Stimulated activated CD4-positive, alpha-beta T cell treated with anti-CD3 and anti-CD28 coated beads, Interleukin-2, amount 100 ng/mL, for 24 hours (primary cell): ENCODE measurements at regions not wholly inside any gene's neighbourhood (a gene's known extent, or its start where the extent isn't known, plus 50 kb on each side); places are given as distances from the start of the nearest gene placed in this dataset.
"Not testable (repeated sequence)": the region's sequence is repeated elsewhere in the genome, so short reads cannot be mapped to it uniquely, and the experiment has no call there.

Source experiments
- DNase-seq, 2 donors: peaks; one replicate each; pipeline ENCODE4 v3.0.0-alpha.2; 2020

DNA sequence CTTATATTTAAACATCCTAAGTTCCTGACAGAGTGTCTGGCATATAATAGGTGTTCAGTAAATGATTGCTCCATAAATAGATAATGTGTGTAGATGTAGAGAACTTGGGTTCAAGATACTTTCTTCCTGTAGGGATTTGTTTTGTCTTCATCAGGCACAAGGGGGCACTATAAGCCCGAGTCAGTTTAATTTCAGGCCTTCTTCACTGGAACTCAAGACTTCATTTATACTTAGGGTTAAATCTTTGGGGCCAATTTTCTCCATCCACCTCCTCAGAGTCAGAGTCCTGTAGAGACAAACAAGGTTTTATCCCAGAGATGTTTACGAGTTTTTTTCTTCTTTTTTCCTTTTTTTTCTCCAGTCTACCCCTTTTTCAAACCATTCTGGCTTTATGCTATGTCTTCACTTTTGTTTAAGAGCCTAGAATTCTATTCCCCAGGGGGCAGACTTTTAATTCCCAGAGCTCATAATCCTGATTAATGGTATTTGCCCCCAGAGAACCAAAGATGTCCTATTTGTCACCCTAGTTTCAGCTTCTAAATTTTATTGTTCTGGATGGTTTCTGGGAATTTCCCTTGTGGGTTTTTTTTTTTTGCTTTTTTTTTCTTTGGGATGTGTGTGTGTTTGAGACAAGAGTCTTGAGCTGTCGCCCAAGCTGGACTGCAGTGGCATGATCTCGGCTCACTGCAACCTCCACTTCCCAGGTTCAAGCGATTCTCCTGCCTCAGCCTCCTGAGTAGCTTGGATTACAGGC is 88.4 kb downstream of the HFE start:
- DNase-seq: peak in 1 of 2 donors; percentile 52

DNA sequence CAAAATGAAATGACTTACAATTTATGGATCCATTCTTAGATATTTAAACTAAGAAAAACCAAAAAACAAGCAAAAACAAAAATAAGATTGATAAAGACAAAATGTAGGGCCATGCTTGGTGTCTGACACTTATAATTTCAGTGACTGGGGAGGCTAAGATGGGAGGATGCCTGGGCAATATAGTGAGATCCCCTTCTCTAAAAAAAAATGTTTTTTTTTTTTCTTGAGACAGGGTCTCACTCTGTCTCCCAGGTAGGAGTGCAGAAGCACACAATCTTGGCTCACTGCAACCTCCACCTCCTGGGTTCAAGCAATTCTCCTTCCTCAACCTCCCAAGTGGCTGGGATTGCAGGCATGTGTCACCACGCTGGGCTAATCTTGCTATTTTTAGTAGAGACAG is 92.4 kb downstream of the HFE start:
- DNase-seq: no peak

DNA sequence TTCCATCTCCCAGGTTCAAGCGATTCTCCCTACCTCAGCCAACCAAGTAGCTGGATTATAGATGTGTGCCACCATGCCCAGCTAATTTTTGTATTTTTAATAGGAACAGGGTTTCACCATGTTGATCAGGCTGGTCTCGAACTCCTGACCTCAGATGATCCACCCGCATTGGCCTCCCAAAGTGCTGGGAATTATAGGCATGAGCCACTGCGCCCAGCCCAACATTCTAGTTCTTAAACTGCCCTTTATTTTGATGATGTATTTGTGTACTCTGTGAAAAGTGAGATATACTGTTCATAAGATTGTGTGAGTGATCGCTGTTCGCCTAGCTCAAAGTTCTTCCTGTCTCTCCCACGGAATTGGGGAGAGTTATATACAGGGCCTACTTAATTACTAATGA is 93.1 kb downstream of the HFE start:
- no peak for DNase-seq

DNA sequence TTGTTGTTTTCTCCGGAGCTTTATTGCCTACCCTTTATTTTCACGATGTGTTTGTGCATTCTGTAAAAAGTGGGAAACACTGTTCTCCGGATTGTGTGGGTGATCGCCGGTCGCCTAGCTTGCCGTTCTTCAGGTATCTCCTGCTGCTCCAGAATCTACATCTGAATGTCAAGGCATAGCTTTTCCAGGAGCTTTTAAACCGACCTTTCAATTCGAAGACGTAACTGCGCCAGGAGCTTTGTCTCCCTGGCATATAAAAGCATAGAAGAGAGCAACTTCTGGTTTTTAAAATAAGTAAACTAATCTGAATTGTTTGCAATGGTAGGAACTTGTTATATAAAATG is 96.0 kb downstream of the HFE start:
- no peak for DNase-seq

DNA sequence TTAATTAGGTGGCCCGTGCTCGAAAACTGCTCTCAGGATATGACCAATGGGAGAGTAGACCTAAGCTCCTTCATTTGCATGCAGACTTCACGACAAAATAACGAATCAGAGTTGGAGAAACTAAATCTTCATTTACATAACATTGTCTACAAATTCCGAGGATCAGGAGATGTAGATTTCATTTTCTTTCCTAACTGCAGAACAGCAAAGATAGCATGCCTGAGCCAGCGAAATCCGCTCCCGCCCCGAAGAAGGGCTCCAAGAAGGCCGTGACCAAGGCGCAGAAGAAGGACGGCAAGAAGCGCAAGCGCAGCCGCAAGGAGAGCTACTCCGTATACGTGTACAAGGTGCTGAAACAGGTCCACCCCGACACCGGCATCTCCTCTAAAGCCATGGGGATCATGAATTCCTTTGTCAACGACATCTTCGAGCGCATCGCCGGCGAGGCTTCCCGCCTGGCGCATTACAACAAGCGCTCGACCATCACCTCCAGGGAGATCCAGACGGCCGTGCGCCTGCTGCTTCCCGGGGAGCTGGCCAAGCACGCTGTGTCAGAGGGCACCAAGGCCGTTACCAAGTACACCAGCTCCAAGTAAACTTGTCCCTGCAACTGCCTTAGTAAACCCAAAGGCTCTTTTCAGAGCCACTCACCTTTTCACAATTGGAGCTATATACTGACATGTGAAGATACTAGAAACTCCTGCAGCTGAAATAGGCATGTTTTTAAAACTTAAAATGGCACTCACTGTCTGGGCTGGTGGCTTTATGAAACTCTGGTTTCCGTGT is 96.5 kb downstream of the HFE start:
- peak; percentile 64 to 71 for DNase-seq

DNA sequence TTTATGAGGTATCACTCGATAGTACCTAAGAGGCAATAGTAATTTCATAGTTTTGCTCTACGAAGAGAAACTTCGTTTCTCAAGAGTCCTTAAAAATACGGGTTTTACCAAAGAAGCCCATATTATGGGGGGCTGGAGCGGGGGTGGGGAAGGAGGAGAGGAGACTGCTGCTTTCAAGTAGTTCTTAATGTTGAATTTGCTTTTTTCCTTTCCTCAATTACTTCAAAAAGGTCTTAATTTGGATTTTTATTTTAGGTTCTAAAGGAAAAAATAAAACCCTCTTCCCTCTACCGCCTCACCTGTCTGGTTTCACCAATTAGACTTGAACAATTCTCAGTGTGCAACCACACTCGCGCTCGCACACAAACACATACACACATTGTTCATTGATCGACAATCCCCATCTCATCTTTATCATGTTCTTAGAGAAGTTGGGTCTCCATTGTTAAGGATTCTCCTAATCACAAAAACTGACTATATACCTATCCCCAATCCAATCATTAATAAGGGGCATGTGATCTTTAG is 97.2 kb downstream of the HFE start:
- no peak for DNase-seq

DNA sequence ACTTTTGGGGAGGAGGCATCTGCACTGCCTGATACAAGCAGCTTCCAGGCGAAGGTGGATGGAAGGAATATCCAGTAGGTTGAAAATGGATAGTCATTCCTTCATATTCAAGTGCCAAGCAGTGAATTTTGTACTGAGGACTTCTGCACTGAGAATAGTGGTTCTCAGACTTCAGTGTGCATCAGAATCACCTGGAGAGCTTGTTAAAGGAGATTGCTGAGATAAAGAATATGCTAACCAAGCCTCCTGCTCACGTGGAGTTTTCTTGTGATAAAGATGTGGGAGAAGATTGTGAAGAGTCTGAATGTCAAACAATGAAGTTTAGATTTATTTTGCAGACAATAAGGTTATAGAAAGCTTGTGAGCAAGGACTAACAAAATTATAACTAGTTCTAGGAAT is 97.8 kb downstream of the HFE start:
- DNase-seq: no peak

DNA sequence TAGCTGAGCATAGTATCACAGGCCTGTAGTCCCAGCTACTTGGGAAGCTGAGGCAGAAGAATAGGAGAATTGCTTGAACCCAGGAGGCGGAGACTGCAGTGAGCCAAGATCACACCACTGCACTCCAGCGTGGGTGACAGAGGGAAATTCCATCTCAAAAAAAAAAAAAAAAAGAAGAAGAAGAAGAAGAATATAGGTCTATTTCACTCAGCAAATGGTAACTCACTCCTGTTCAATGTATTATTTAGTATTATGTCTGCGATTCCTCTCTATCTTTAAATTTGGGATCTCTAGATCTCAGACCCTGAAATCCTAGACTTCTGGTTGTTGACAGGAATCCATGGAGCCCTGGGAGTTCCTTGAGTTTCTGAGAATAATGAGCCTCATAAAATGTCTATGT is 98.6 kb downstream of the HFE start:
- no peak for DNase-seq

DNA sequence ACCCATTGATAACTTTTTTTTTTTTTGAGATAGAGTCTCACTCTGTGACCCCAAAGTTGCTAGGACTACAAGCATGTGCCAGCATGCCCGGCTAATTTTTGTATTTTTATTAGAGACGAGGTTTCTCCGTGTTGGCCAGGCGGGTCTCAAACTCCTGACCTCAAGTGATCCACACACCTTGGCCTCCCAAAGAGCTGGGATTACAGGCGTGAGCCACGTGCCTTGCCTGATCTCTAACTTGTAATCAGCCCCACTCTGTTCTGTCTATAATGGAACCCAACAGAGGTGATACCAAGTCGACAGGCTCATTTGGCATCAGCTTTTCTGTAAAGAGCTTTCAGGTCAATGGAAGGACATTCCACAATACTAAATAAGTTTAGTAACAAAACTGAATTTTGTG is 99.4 kb downstream of the HFE start:
- DNase-seq: no peak

DNA sequence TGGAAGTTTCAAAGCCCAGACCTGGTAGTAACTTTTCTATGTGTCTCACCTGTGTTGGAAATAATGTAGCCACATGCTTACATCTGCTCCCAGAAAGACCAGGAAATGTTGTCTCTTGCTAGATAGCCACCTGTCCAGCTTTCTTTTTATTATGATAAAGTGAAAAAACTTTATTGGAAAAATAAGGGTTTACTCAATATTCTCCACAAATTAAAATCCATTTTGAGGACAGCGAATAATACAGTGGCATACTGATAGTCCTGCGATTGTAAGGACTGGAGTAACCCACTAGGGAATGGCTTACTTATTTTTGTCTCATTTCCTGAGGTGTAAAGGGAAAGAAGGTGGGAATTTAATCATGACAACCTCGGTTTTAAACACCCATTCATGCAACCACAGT is 100.1 kb downstream of the HFE start:
- DNase-seq: no peak

DNA sequence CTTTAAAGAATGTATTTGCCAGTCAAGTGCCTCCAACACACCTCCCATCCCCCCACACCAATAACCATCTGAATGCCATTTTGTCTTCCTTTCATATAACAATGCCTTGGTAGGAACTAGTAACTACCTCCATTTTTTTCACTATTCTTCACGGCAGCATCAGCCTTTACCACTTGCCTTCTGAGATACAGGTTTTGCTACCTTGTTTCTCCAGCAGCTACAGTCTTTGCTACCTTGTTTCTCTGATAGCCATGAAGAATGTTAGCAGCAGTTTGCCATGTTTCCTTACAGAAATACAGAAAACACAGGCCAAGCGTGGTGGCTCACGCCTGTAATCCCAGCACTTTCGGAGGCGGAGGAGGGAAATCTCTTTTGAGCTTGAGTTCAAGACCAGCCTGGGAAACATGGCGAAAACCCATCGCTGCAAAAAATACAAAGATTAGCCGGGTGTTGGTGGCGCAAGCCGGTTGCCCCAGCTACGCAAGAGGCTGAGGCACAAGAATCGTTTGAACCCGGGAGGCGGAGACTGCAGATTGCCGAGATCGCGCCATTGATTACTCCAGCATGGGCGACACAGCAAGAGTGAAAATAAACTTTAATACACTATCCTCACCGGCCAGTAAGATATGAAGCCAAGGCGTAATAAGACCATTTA is 100.9 kb downstream of the HFE start:
- peak in 1 of 2 donors; percentile 62 for DNase-seq

DNA sequence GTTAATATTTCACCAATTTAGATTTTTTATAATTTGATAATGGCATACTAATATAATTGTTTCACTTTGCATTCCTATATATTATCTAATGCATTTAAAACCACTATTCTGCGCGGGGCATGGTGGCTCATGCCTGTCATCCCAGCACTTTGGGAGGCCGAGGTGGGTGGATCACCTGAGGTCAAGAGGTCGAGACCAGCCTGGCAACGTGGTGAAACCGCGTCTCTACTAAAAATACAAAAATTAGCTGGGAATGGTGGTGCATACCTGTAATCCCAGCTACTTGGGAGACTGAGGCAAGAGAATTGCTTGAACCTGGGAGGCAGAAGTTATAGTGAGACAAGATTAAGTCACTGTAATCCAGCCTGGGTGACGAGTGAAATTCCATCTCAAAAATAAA is 104.3 kb downstream of the HFE start:
- not testable (repeated sequence) for DNase-seq

DNA sequence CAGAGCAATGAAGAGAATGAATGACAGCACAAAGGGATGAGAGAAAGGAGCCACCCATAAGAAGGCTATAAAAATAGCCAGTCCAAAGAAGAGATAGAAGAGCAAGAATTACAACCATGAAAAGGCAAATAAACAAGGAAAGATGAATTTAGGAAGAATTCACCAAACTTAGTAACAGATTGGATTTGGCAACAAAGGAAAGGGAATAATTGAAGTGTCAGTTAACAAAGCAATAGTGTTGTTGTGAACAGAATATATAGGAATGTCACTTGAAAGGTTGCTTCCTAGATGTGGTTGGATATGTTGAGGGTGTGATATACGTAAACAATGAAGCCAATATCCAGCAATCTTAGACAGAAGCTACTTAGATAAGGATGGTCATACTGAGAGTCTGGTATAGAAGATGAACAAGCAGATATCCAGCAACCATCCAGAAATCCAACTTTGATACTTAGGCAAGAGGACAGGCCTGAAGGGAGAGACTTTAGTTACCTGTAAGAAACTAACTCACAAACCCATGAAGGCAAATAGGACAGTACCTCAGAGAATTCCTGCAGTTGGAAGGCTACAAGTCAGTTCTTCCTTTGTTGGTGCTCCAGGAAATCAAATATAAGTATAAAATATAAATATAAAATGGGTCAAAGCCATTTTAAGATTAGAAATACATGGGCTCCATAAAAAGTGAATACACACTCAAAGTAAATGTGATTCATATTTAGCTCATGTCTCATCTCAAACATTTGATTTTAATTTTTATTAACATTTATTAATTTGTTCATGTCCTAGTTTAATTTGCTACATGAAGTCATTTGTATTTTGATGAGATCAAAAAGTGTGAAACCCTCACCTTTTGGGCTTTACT is 106.5 kb downstream of the HFE start:
- DNase-seq: no peak

DNA sequence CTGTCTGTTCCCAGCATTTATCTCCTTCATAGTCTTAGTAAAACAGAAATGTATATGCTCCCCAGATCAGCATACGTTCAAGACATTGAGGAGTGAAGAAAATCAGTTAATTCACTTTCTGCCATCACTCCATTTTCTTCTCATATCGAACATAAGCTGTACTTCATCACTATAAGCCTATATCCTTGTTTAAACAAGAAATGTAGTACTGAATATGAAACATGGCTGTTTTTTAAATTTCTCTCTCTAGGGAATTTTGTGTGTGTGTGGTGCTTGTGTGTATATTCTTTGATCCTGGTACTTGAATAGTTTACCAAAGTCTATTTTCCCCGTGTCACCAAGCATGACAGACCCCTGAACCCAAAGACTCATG is 107.1 kb downstream of the HFE start:
- no peak for DNase-seq

DNA sequence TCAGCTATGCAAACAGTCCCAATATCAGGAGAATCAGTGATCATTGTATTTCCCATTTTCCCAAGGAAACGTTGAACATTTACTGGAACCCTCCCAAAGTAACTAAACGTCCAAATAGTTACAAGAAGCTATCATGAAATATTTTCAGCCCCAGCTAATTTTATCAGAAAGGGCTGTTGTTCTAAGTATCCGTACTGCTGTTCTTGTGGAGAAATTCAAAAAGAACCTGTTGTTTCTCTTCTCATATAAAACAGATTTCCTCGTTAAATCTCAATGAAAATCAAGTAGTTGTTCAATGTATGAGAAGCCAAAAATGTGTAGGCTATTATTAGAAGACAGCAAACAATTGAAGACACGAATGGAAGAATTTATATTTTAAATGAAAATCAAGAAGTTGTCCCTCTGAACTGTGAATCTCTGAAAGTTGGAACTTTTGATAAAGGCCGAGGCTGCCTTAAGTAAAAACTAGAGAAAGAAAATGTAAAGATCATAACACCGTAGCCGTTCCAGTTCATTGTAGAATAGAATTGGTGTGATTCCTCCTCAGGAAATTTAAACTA is 107.7 kb downstream of the HFE start:
- DNase-seq: no peak

DNA sequence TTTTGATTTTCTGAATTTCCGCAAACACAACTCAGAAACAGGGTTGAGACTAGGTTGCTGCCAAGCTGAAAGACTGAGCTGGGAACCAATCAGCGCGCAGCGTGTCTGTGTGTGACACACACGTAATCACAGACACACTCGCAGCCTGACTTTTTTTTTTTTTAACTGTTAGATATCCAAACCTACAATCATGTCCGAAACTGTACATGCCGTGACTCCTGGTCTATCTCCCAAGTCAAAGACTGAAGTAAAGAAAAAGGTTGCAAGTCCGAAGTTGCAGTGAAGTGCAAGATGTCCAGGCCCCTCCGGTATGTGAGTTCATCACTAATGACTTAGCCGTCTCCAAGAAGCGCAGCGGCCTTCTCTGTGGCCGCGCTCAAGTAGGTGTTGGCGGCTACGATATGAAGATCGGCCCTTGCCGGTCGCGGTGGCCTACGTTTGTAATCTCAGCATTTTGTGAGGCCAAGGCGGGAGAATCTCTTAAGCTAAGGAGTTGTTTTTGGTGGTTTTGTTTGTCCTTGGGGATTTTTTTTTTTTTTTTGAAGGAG is 108.2 kb downstream of the HFE start:
- DNase-seq: peak; percentile 79 to 81

DNA sequence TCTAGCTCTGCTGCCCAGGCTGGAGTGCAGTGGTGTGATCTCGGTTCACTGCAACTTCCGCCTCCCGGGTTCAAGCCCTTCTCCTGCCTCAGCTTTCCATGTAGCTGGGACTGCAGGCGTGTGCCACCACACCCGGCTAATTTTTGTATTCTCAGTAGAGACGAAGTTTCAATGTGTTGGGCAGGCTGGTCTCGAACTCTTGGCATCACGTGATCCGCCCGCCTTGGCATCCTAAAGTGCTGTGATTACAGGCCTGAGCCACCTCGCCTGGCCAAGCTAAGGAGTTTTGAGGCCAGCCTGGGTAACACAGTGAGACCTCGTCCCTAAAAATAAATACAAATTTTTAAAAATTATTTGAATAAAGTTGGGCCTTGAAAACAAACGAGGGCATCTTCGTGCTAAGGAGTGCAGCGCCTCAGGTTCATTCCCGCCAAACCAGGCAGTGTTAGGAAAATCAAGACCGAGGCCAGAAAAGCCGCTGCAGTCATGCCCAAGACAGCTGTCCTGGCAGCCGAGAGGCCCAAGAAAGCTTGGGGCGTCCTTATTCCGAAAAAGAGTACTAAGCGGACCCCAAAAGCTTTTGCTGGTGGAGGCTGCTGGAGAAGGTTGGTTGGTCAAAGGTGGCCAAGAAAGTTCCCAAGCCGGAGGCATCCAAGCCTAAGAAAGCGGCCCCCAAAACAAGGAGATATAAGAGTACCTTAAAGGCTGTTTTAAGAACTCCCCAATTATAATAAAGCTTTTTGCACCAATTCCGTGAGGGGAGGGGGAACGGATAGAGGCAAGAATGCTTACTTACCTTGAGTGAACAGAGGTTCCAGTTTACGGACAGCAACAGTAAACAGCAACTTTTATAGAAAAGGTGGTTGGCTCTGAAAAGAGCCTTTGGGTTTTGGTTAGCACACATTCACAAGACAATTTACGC is 109.0 kb downstream of the HFE start:
- DNase-seq: peak in 1 of 2 donors; percentile 64

DNA sequence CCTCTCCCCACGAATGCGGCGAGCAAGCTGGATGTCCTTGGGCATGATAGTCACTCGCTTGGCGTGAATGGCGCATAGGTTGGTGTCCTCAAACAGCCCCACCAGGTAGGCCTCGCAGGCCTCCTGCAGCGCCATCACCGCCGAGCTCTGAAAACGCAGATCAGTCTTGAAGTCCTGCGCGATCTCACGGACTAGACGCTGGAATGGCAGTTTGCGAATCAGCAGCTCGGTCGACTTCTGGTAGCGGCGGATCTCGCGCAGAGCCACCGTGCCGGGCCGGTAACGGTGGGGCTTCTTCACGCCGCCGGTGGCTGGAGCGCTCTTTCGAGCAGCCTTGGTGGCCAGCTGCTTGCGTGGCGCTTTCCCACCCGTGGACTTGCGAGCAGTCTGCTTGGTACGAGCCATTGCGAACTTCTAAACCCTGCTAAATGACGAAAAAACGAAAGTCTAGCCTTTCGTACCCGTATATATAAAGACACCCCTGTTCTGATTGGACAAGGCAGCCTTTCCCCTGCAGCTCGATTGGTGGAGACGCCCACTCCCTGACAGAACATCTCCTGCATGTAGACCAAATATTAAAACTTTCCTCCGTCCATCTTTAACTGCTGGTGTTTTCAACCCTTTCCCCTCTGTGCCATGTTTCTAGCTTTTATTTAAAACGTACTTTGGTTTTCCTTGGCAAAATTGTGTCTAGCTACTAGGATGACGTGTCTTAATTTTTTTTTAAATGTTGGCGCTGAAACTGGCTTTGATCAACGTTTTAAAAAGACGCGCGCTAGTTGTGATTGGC is 109.8 kb downstream of the HFE start:
- DNase-seq: peak; percentile 68 to 76

DNA sequence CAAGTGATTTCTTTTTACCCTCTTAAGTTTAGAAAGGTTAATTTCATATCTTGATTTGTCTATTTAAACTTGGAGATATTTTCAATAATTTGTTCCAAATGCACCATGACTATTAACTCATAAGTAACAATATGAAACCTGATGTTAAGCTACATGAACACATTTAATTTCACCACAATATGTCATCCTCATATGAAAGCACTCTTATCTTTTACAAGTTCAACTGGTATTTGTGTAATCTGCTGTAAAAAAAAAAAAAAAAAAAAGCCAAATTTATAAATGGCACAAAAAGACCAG is 110.4 kb downstream of the HFE start:
- no peak for DNase-seq

DNA sequence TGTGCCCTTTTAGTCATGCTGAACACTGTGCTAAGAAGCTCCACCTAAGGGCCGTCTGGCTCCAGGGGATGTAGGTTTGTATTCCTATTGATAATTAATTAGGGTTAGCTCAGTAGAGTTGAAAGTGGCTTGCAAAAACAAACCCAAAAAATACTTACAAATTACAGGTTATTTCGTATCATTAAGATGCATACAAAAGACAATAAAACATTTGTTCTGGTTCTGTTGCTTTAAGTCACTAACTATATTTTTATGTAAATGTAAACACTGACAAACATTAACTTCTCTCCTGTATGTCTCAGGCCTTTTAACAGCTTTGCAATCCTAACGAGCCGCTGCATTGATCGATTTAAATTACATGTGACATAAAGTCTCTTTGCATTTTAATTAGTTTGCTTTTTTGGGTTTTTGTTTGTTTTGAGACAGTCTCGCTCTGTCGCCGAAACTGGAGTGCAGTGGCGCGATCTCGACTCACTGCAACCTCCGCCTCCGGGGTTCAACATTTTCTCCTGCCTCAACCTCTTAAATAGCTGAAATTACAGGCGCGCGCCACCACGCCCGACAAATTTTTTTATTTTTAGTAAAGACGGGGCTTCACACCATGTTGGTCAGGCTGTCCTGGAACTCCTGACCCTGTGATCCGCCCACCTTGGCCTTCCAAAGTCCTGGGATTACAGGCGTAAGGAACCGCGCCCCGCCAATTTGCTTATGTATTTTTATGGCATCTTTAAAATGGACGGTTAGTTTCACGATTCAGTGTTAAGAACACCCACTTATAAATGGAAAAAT is 110.9 kb downstream of the HFE start:
- peak in 1 of 2 donors; percentile 58 for DNase-seq
